HepG2 (cell line): ENCODE measurements at regions not wholly inside any gene's neighbourhood (a gene's known extent, or its start where the extent isn't known, plus 50 kb on each side); places are given as distances from the start of the nearest gene placed in this dataset.

Experiments used
- ARNTL ChIP-seq: sonication (generic); formaldehyde crosslinking; IDR thresholded peaks from 2 replicates; pipeline ENCODE4 v1.4.0; 2020; ENCODE audit warnings: mild to moderate bottlenecking, missing genetic modification reagents
- ASH2L ChIP-seq: fragments of 300-600, 200-600 bp; sonication (generic); IDR thresholded peaks from 2 replicates; pipeline ENCODE4 v1.7.0; 2017; ENCODE audit warnings: low read depth, mild to moderate bottlenecking, moderate library complexity, mixed read lengths, low read length; ENCODE audit not compliant: insufficient read length
- ATF7-NPFF ChIP-seq: sonication (generic); formaldehyde crosslinking; IDR thresholded peaks from 2 replicates; pipeline ENCODE4 v1.8.1; 2023; ENCODE audit warnings: mild to moderate bottlenecking, low read depth, missing genetic modification reagents, moderate library complexity
- CHD2 ChIP-seq: IDR thresholded peaks from 2 replicates; pipeline ENCODE4 v1.6.1; 2011; ENCODE audit warnings: low read depth, low read length, improper control_type of control experiment
- DNMT1 ChIP-seq: sonication (generic); formaldehyde crosslinking; IDR thresholded peaks from 2 replicates; pipeline ENCODE4 v1.5.1; 2020; ENCODE audit warnings: mild to moderate bottlenecking, missing genetic modification reagents
- MTERF4 ChIP-seq: sonication (generic); formaldehyde crosslinking; IDR thresholded peaks from 2 replicates; pipeline ENCODE4 v1.8.0; 2023; ENCODE audit warnings: mild to moderate bottlenecking, missing genetic modification reagents
- MXI1 ChIP-seq: IDR thresholded peaks from 3 replicates; pipeline ENCODE4 v1.6.1; 2012; ENCODE audit warnings: low read depth, low read length, inconsistent platforms, borderline replicate concordance
- NR2F1 ChIP-seq, 2 experiments: fragments of 450-650 bp in 1 of 2; formaldehyde crosslinking in 1 of 2; IDR thresholded peaks; 2 replicates each; pipeline versions ENCODE4 v1.5.0 to v1.6.1; 2016 to 2020; ENCODE audit warnings: mild to moderate bottlenecking in 1 of 2, missing compliant biosample characterization in 1 of 2, missing genetic modification reagents in 1 of 2, moderate library complexity in 1 of 2
- PHB2 ChIP-seq: fragments of 450-650 bp; IDR thresholded peaks from 2 replicates; pipeline ENCODE4 v1.6.1; 2018; ENCODE audit not compliant: partially characterized antibody
- TAF1 ChIP-seq: sonication (generic); formaldehyde crosslinking; IDR thresholded peaks from 2 replicates; pipeline ENCODE4 v1.4.0; 2020; ENCODE audit warnings: missing genetic modification reagents
- UBTF ChIP-seq: sonication (generic); formaldehyde crosslinking; IDR thresholded peaks from 2 replicates; pipeline ENCODE4 v1.4.0; 2020; ENCODE audit warnings: mild to moderate bottlenecking, missing genetic modification reagents
- ZBTB7B ChIP-seq: sonication (generic); formaldehyde crosslinking; IDR thresholded peaks from 2 replicates; pipeline ENCODE4 v1.4.0; 2020; ENCODE audit warnings: missing genetic modification reagents
- ZNF326 ChIP-seq: sonication (generic); formaldehyde crosslinking; IDR thresholded peaks from 2 replicates; pipeline ENCODE4 v1.4.0; 2020; ENCODE audit warnings: missing genetic modification reagents, borderline replicate concordance
- ZNF33B ChIP-seq: sonication (generic); formaldehyde crosslinking; IDR thresholded peaks from 2 replicates; pipeline ENCODE4 v1.5.1; 2020; ENCODE audit warnings: mild to moderate bottlenecking, missing genetic modification reagents
- ZNF546 ChIP-seq: sonication (generic); formaldehyde crosslinking; conservative IDR thresholded peaks from 2 replicates; pipeline ENCODE4 v1.8.1; 2023; ENCODE audit warnings: mild to moderate bottlenecking, missing genetic modification reagents
- ZNF598 ChIP-seq: sonication (generic); formaldehyde crosslinking; IDR thresholded peaks from 2 replicates; pipeline ENCODE4 v1.5.1; 2020; ENCODE audit warnings: mild to moderate bottlenecking, missing genetic modification reagents, borderline replicate concordance
- ZNF614 ChIP-seq: IDR thresholded peaks from 2 replicates; pipeline ENCODE4 v1.6.1; 2018; ENCODE audit warnings: missing biosample characterization, missing genetic modification reagents, inconsistent platforms, borderline replicate concordance
- TF ChIP-seq, protein P1 (sequence below): sonication (generic); formaldehyde crosslinking; IDR thresholded peaks from 2 replicates; pipeline ENCODE4 v1.4.0; 2020; ENCODE audit warnings: missing genetic modification reagents
- TF ChIP-seq, protein P2 (sequence below): sonication (generic); formaldehyde crosslinking; IDR thresholded peaks from 2 replicates; pipeline ENCODE4 v1.4.0; 2020; ENCODE audit warnings: missing genetic modification reagents, borderline replicate concordance

- TF ChIP-seq, protein P1, sequence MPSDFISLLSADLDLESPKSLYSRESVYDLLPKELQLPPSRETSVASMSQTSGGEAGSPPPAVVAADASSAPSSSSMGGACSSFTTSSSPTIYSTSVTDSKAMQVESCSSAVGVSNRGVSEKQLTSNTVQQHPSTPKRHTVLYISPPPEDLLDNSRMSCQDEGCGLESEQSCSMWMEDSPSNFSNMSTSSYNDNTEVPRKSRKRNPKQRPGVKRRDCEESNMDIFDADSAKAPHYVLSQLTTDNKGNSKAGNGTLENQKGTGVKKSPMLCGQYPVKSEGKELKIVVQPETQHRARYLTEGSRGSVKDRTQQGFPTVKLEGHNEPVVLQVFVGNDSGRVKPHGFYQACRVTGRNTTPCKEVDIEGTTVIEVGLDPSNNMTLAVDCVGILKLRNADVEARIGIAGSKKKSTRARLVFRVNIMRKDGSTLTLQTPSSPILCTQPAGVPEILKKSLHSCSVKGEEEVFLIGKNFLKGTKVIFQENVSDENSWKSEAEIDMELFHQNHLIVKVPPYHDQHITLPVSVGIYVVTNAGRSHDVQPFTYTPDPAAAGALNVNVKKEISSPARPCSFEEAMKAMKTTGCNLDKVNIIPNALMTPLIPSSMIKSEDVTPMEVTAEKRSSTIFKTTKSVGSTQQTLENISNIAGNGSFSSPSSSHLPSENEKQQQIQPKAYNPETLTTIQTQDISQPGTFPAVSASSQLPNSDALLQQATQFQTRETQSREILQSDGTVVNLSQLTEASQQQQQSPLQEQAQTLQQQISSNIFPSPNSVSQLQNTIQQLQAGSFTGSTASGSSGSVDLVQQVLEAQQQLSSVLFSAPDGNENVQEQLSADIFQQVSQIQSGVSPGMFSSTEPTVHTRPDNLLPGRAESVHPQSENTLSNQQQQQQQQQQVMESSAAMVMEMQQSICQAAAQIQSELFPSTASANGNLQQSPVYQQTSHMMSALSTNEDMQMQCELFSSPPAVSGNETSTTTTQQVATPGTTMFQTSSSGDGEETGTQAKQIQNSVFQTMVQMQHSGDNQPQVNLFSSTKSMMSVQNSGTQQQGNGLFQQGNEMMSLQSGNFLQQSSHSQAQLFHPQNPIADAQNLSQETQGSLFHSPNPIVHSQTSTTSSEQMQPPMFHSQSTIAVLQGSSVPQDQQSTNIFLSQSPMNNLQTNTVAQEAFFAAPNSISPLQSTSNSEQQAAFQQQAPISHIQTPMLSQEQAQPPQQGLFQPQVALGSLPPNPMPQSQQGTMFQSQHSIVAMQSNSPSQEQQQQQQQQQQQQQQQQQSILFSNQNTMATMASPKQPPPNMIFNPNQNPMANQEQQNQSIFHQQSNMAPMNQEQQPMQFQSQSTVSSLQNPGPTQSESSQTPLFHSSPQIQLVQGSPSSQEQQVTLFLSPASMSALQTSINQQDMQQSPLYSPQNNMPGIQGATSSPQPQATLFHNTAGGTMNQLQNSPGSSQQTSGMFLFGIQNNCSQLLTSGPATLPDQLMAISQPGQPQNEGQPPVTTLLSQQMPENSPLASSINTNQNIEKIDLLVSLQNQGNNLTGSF (CRISPR knock-in tag): no peak
- TF ChIP-seq ZNF598: no peak
- no peak for TF ChIP-seq UBTF (CRISPR knock-in tag)
- peak; percentile 99 for TF ChIP-seq ZNF614 (CRISPR knock-in tag)
- peak; percentile 89 for TF ChIP-seq ASH2L
- no peak for TF ChIP-seq ARNTL
- no peak for TF ChIP-seq CHD2
- 0 out of 3 replicates have a peak, but pooled peaks have one; percentile 24 for TF ChIP-seq MXI1
- no peak for TF ChIP-seq ZNF33B (CRISPR knock-in tag)
- no peak for TF ChIP-seq ZNF326
- no peak for TF ChIP-seq ZNF546
- no peak for TF ChIP-seq ATF7-NPFF (CRISPR knock-in tag)
- TF ChIP-seq MTERF4 (CRISPR knock-in tag): no peak
- TF ChIP-seq, protein P2, sequence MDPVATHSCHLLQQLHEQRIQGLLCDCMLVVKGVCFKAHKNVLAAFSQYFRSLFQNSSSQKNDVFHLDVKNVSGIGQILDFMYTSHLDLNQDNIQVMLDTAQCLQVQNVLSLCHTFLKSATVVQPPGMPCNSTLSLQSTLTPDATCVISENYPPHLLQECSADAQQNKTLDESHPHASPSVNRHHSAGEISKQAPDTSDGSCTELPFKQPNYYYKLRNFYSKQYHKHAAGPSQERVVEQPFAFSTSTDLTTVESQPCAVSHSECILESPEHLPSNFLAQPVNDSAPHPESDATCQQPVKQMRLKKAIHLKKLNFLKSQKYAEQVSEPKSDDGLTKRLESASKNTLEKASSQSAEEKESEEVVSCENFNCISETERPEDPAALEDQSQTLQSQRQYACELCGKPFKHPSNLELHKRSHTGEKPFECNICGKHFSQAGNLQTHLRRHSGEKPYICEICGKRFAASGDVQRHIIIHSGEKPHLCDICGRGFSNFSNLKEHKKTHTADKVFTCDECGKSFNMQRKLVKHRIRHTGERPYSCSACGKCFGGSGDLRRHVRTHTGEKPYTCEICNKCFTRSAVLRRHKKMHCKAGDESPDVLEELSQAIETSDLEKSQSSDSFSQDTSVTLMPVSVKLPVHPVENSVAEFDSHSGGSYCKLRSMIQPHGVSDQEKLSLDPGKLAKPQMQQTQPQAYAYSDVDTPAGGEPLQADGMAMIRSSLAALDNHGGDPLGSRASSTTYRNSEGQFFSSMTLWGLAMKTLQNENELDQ (CRISPR knock-in tag): no peak
- TF ChIP-seq TAF1 (CRISPR knock-in tag): no peak
- no peak for TF ChIP-seq NR2F1 (CRISPR knock-in tag; IDR thresholded peaks at IDR 0.05)
- peak; percentile 61; the same call in 1 of the 2 replicates for TF ChIP-seq ZBTB7B (CRISPR knock-in tag)
- no peak for TF ChIP-seq DNMT1 (CRISPR knock-in tag)
- no peak for TF ChIP-seq PHB2
Measured at GRCh38 chr16:72442385-72443158, 270.6 kb upstream of the PMFBP1 start (continued).
